Non-pigmented ciliary epithelial cell (primary cell): ENCODE measurements at regions not wholly inside any gene's neighbourhood (a gene's known extent, or its start where the extent isn't known, plus 50 kb on each side); places are given as distances from the start of the nearest gene placed in this dataset.
"Not testable (repeated sequence)": the region's sequence is repeated elsewhere in the genome, so short reads cannot be mapped to it uniquely, and the experiment has no call there.

Experiments
- DNase-seq: peaks from one replicate; pipeline ENCODE4 v3.0.0-alpha.2; 2010; ENCODE audit warnings: low read depth

DNA sequence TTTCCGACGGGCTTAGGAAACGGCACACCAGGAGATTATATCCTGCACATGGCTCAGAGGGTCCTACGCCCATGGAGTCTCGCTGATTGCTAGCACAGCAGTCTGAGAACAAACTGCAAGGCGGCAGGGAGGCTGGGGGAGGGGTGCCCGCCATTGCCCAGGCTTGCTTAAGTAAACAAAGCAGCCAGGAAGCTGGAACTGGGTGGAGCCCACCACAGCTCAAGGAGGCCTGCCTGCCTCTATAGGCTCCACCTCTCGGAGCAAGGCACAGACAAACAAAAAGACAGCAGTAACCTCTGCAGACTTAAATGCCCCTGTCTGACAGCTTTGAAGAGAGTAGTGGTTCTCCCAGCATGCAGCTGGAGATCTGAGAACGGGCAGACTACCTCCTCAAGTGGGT lies 722.6 kb downstream of the BRINP3 start:
- not testable (repeated sequence) for DNase-seq

DNA sequence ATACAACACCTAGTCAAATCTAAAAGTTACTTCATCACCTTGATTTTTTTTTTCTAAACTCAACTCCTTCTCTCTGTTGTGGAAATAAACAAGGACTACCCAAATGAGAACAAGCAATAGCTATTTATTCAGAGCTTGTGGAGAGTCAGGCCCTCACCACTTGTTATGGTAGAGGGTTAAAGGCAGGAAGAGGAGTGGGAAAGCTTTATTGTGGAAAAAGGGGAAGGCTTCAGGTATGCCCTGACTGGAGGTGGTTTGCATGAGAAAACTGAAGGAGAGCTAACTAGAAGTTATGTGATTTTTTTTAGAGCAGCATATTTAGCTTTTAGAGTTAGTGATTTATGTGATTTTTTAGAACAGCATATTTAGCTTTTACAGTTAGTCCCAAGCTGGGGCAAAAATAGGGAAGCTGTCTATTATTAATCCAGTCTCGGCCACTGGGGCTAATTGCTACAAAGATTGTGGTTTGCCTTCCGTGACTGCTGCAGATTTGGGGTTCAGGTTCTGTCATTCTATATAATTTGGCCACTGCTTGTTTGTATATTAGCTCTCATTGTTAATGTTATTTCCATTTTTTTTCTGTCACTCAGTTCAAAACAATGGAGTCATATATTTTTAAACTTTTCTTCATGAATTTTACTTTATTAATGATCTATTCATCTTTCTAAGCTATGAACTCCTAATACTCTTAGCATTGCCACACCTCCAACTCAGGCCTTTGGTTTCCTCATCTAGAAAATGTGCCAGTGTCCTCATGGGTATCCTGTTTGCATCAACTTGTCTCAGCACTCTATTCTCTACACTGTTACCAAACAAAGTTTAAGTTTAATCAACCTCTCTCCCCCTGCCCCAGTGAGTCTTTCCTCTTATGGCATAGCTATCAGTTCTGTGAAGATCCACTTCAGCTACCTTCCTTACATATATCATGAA lies 713.0 kb downstream of the BRINP3 start:
- no peak for DNase-seq

DNA sequence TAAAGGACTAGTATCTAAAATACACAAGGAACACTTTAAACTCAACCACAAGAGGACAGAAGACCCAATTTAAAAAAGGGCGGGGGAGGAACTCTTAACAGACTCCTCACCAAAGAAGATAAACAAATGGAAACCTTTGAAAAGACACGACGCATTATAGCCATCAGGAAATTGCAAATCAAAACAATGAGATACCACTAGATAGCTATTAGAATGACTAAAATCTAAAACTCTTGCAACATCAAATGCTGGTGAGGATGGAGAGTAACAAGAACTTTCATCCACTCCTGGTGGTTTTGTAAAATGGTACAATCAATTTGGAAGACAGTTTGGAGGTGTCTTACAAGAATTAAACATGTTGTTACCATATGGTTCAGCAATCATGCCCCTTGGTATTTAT lies 708.2 kb downstream of the BRINP3 start:
- no peak for DNase-seq

- DNase-seq, result no peak
Measured at GRCh38 chr1:189774721-189775287, 702.9 kb downstream of the BRINP3 start.

DNA sequence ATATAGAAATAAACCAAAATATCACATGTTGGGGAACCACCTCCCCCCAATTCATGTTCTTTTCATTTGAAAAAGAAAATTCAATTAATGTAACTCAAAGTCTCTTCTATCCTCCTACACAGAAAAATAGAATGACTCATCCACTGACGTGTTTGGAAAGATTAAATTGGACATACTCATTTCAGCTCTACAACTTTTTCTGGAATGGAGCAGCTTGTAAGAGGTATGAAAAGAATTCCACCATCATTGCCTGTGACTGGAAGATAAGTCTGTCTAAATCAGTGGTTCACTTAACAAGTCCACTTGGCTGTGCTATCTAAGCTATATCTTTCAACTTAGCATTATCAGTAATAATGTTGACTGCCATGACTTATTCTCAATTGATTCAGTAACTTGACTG lies 702.3 kb downstream of the BRINP3 start:
- DNase-seq, result peak; percentile 89

DNA sequence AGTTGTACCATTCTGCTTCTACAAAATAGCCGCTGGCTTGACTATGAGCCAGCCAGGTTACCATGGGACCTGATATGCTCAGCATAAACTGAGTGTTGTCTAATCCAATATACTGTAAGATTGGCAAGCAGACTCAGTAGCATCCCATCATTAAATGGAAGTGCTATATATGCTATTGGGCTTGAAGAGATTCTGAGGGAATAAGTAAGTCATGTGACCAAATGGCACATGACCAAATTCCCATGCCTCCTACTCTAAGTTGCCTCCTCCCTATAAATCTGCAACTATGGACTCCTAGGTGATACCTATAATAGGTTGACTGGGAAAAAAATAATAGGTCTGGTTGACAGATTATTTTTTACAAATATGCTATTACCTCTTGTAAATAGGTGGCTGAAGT lies 698.6 kb downstream of the BRINP3 start:
- no peak for DNase-seq

DNA sequence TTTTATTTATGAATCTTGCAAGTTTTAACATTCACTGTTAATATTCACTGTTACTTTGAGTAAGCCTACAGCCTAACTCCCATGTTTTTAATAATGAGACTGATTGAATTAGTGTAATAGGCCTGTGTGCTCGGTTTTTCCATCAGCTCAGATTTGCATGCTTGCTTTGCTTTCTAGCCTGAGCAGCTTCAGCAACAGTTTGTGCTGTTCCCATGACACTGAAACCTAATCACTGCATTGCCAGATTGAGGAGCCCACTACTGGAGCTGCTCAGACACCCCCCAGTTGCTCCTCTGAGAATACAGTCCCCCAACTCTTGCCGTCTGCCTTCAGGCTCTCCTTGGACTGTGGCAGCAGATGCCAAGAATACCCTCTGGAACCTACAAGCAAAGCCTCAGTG lies 695.4 kb downstream of the BRINP3 start:
- DNase-seq, result no peak

GRCh38 chr1:189783456-189783855 lies 694.2 kb downstream of the BRINP3 start:
- no peak for DNase-seq

DNA sequence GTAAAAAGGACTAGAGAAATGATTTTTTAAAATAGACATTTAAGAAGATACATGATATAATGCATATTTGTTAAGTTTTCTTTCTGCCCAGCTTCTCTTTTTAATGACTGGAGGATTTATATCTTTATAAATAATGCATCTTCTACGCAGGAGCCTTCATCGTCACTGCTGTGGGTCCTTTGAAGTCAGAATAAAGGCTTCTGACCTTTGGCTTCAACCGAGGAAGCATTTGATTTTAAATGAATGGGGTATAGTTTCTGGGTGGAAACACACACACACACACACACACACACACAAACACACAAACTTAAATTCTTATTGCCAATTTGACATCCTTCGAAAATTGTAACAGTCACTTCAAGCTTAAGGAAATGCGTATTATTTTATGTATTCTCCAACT lies 690.9 kb downstream of the BRINP3 start:
- no peak for DNase-seq

DNA sequence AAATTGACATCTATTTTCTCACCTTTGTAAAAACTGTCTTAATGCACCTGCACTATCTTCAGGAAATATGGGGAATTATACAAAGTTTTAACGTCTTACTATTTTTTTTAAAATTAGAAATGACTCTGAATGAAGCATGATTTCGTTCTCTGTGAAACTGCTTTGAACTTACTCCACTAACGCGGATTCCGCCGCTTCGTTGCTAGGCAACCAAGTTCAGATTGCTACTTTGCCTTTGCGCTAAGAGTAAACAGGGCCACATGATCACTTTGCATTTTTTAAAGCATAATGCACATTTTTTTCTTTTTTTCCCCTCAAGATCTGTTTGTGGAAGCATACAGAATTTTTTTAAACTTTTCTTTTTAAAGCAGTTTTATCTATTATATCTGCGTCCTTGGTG lies 690.5 kb downstream of the BRINP3 start:
- DNase-seq, result no peak

- DNase-seq, result no peak
Measured at GRCh38 chr1:189790335-189790734, 687.3 kb downstream of the BRINP3 start.

DNA sequence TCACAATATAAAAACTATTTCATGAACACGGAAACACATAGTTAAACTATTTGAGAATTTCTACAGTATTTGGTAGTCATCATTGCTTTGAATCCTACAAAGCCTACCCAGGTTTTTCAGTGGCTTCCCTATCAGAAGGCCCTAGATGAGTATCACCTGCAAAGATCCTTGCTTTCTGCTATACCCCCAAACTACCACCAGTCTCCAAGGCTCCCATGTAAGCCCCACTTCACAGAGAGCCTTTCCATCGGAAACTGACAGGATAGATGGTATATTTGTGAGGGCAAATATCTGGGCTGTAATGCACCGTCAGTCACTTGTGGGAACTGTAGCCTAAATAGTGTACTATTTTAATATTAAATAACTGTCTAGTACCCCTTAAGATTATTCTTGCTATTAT lies 674.3 kb downstream of the BRINP3 start:
- DNase-seq, result no peak

GRCh38 chr1:189804352-189804751 lies 673.3 kb downstream of the BRINP3 start:
- DNase-seq, result no peak

DNA sequence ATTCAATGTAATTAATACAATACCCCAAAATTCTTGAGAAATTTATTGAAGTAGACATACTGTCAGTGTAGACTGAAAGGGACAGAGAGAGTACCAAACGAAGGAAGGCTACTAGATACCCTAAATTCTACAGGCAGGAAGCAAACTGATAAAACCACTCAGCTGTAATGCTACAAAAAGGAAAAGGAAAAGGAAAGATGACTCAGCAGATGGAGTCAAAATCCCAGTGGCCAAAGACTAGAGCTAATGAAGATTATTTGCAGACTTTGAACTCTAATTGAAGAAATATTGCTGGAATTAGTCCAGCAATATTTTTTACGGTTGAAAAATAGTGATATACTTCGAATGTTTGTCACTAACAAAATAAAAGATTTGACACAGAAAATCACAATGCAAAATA lies 671.9 kb downstream of the BRINP3 start:
- no peak for DNase-seq

DNA sequence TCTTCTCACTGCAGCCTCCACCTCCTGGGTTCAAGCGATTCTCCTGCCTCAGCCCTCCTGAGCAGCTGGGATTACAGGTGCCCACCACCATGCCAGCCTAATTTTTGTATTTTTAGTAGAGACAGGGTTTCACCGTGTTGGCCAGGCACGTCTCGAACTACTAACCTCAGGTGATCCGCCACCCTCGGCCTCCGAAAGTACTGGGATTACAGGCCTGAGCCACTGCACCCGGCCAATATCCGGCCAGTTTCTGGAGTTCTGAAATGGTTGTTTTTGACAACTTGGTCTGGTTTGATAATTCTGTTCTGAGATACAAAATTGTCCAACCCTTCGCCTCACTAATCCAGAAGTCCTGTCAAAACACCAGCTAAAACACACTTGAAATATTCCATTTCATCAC lies 667.0 kb downstream of the BRINP3 start:
- not testable (repeated sequence) for DNase-seq

- no peak for DNase-seq
Measured at GRCh38 chr1:189811960-189812359, 665.7 kb downstream of the BRINP3 start.

- DNase-seq, result no peak
Measured at GRCh38 chr1:189816558-189816957, 661.1 kb downstream of the BRINP3 start.

- DNase-seq, result no peak
Measured at GRCh38 chr1:189819751-189820150, 657.9 kb downstream of the BRINP3 start.

DNA sequence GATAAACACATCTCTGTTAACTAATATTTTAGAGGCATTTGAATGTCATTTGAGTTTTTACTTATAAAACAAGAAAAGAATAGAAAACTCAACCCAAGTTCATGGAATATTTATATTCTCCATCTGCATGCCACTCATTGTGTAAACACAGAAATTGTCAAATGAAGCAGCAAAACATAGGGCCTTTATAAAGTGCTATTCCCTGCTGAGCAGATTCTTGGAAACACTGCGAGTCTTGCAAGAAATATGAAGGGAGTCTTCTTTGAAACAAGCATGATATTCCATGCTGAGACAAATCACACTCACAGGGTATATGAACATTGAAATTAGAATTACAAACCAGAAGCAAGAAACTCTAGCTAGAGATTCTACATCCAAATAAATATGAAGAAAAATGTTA lies 655.8 kb downstream of the BRINP3 start:
- peak; percentile 44 for DNase-seq

- no peak for DNase-seq
Measured at GRCh38 chr1:189834813-189835212, 642.9 kb downstream of the BRINP3 start.

- no peak for DNase-seq
Measured at GRCh38 chr1:189847613-189848012, 630.1 kb downstream of the BRINP3 start.

GRCh38 chr1:189851806-189852367 lies 625.8 kb downstream of the BRINP3 start:
- DNase-seq, result no peak

GRCh38 chr1:189859385-189859977 lies 618.2 kb downstream of the BRINP3 start:
- no peak for DNase-seq
